SK-N-SH treated with all-trans-retinoic acid at 6 μM for 48 hours (cell line): ENCODE measurements at regions not wholly inside any gene's neighbourhood (a gene's known extent, or its start where the extent isn't known, plus 50 kb on each side); places are given as distances from the start of the nearest gene placed in this dataset.

ENCODE experiments used
- ARNTL ChIP-seq: fragments of 450-650 bp; formaldehyde crosslinking; IDR thresholded peaks from 2 replicates; pipeline ENCODE4 v1.5.0; 2020; ENCODE audit warnings: low read depth, mild to moderate bottlenecking, moderate library complexity, borderline replicate concordance
- CSDC2 ChIP-seq: fragments of 250-450 bp; sonication (Bioruptor Pico); IDR thresholded peaks from 2 replicates; pipeline ENCODE4 v1.5.0; 2020; ENCODE audit warnings: mild to moderate bottlenecking, moderate library complexity
- GLIS3 ChIP-seq: fragments of 250-450 bp; sonication (Bioruptor Pico); IDR thresholded peaks from 2 replicates; pipeline ENCODE4 v1.5.0; 2020; ENCODE audit warnings: mild to moderate bottlenecking, moderate library complexity
- PATZ1 ChIP-seq: fragments of 250-450 bp; sonication (Bioruptor Pico); IDR thresholded peaks from 2 replicates; pipeline ENCODE4 v1.8.0; 2020; ENCODE audit warnings: mild to moderate bottlenecking, moderate library complexity, borderline replicate concordance
- PPARA ChIP-seq: fragments of 250-450 bp; sonication (Bioruptor Pico); IDR thresholded peaks from 2 replicates; pipeline ENCODE4 v1.5.0; 2020; ENCODE audit warnings: mild to moderate bottlenecking, borderline replicate concordance
- SNAI2 ChIP-seq: fragments of 250-450 bp; sonication (Bioruptor Pico); IDR thresholded peaks from 2 replicates; pipeline ENCODE4 v1.5.0; 2020; ENCODE audit warnings: mild to moderate bottlenecking, moderate library complexity
- ZFP30 ChIP-seq: fragments of 450-650 bp; formaldehyde crosslinking; IDR thresholded peaks from 2 replicates; pipeline ENCODE4 v1.5.0; 2022; ENCODE audit warnings: mild to moderate bottlenecking, moderate library complexity
- TF ChIP-seq, protein P1 (sequence below): fragments of 250-450 bp; sonication (Bioruptor Pico); IDR thresholded peaks from 2 replicates; pipeline ENCODE4 v1.5.1; 2020; ENCODE audit warnings: low read depth, mild to moderate bottlenecking, moderate library complexity

- TF ChIP-seq GLIS3 (CRISPR knock-in tag) (no peak), ZFP30 (no peak), PATZ1 (no peak), PPARA (no peak), ARNTL (CRISPR knock-in tag) (no peak), CSDC2 (no peak), SNAI2 (CRISPR knock-in tag) (no peak)
- TF ChIP-seq, protein P1, sequence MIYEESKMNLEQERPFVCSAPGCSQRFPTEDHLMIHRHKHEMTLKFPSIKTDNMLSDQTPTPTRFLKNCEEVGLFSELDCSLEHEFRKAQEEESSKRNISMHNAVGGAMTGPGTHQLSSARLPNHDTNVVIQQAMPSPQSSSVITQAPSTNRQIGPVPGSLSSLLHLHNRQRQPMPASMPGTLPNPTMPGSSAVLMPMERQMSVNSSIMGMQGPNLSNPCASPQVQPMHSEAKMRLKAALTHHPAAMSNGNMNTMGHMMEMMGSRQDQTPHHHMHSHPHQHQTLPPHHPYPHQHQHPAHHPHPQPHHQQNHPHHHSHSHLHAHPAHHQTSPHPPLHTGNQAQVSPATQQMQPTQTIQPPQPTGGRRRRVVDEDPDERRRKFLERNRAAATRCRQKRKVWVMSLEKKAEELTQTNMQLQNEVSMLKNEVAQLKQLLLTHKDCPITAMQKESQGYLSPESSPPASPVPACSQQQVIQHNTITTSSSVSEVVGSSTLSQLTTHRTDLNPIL (CRISPR knock-in tag): no peak
Observed at GRCh38 chr5:109917966-109918365, 228.2 kb downstream of the MAN2A1 start.
